ENCODE measurements at regions not wholly inside any gene's neighbourhood (a gene's known extent, or its start where the extent isn't known, plus 50 kb on each side); places are given as distances from the start of the nearest gene placed in this dataset.

- Histone ChIP-seq H4K91ac (ENCODE audit: low read depth, low read length, poor library complexity) (no peak overlapping the region), H3K14ac (ENCODE audit: low read length) (no peak overlapping the region), H2BK5ac (ENCODE audit: low read length) (no peak overlapping the region), H3K4me1 (ENCODE audit: control insufficient read depth in 2 of 2, insufficient read depth in 1 of 2, low read depth in 1 of 2, low read length in 2 of 2) (no peaks in the 10 kb centered on the region), H2BK15ac (ENCODE audit: low read length) (no peak overlapping the region), H3K79me1 (ENCODE audit: low read depth, low read length) (no peaks in the 10 kb centered on the region), H3K27me3 (ENCODE audit: control insufficient read depth in 3 of 3, insufficient read depth in 3 of 3, low read depth in 1 of 3, low read length in 3 of 3) (no peaks in the 10 kb centered on the region), H3K9me3 (replicated peaks in 1 of 2; ENCODE audit: control insufficient read depth in 2 of 2, insufficient read depth in 1 of 2, low read depth in 1 of 2, low read length in 2 of 2) (no peaks in the 10 kb centered on the region), H4K8ac (ENCODE audit: low read depth, low read length) (no peak overlapping the region), H2BK12ac (ENCODE audit: low read length) (no peak overlapping the region), H3K36me3 (replicated peaks in 1 of 2; ENCODE audit: control insufficient read depth in 2 of 2, insufficient read depth in 2 of 2, low read length in 2 of 2) (no peaks in the 10 kb centered on the region), H3K9ac (ENCODE audit: low read depth, low read length, poor library complexity) (no peak overlapping the region), H3K23ac (ENCODE audit: low read depth, low read length, poor library complexity) (no peak overlapping the region), H3K4me2 (ENCODE audit: insufficient read depth, low read length, poor library complexity, severe bottlenecking) (no peak overlapping the region), H2AFZ (ENCODE audit: low read length) (no peak overlapping the region), H2BK120ac (ENCODE audit: low read depth, low read length) (no peak overlapping the region), H3K18ac (ENCODE audit: low read length) (no peak overlapping the region), H3K4me3 (ENCODE audit: low read length in 2 of 2) (no peak overlapping the region), H3K27ac (replicated peaks; ENCODE audit: low read length) (no peak overlapping the region), H2AK5ac (ENCODE audit: low read depth, low read length) (no peak overlapping the region), H3K4ac (ENCODE audit: low read length) (no peak overlapping the region)
- no CpG with 5 or more reads among the region's 3 CpGs for WGBS, 2 donors (ENCODE audit: extremely low coverage in 2 of 2, insufficient read length in 2 of 2, insufficient replicate concordance in 1 of 2)
- no peak for DNase-seq (ENCODE audit: low spot score)
These were observed 556.8 kb downstream of the NSUN3 start for GRCh38 chr3:94619643-94620042.

- Histone ChIP-seq H3K79me1 (ENCODE audit: low read depth, low read length) (no peaks in the 10 kb centered on the region), H2BK15ac (ENCODE audit: low read length) (no peak overlapping the region), H2BK12ac (ENCODE audit: low read length) (no peak overlapping the region), H4K91ac (ENCODE audit: low read depth, low read length, poor library complexity) (no peak overlapping the region), H3K4ac (ENCODE audit: low read length) (no peak overlapping the region), H2AFZ (ENCODE audit: low read length) (no peak overlapping the region), H3K4me2 (ENCODE audit: insufficient read depth, low read length, poor library complexity, severe bottlenecking) (no peak overlapping the region), H3K9ac (ENCODE audit: low read depth, low read length, poor library complexity) (no peak overlapping the region), H2AK5ac (ENCODE audit: low read depth, low read length) (no peak overlapping the region), H2BK5ac (ENCODE audit: low read length) (no peak overlapping the region), H4K8ac (ENCODE audit: low read depth, low read length) (no peak overlapping the region), H3K14ac (ENCODE audit: low read length) (no peak overlapping the region), H3K18ac (ENCODE audit: low read length) (no peak overlapping the region), H3K27ac (replicated peaks; ENCODE audit: low read length) (no peak overlapping the region), H3K27me3 (ENCODE audit: control insufficient read depth in 3 of 3, insufficient read depth in 3 of 3, low read depth in 1 of 3, low read length in 3 of 3) (no peaks in the 10 kb centered on the region), H3K4me3 (ENCODE audit: low read length in 2 of 2) (no peak overlapping the region), H3K9me3 (replicated peaks in 1 of 2; ENCODE audit: control insufficient read depth in 2 of 2, insufficient read depth in 1 of 2, low read depth in 1 of 2, low read length in 2 of 2) (no peaks in the 10 kb centered on the region), H3K23ac (ENCODE audit: low read depth, low read length, poor library complexity) (no peak overlapping the region), H3K4me1 (ENCODE audit: control insufficient read depth in 2 of 2, insufficient read depth in 1 of 2, low read depth in 1 of 2, low read length in 2 of 2) (no peaks in the 10 kb centered on the region), H2BK120ac (ENCODE audit: low read depth, low read length) (no peak overlapping the region), H3K36me3 (replicated peaks in 1 of 2; ENCODE audit: control insufficient read depth in 2 of 2, insufficient read depth in 2 of 2, low read length in 2 of 2) (no peaks in the 10 kb centered on the region)
- WGBS, 2 donors (ENCODE audit: extremely low coverage in 2 of 2, insufficient read length in 2 of 2, insufficient replicate concordance in 1 of 2), result no CpG with 5 or more reads among the region's 1 CpG
- peak; percentile 1 for DNase-seq (ENCODE audit: low spot score)
These were observed 563.7 kb downstream of the NSUN3 start for GRCh38 chr3:94626573-94626972.

- H2AK5ac ChIP-seq (ENCODE audit: low read depth, low read length), result no peak overlapping the region
- H3K79me1 ChIP-seq (ENCODE audit: low read depth, low read length), result no peaks in the 10 kb centered on the region
- no peak overlapping the region for H4K91ac ChIP-seq (ENCODE audit: low read depth, low read length, poor library complexity)
- H3K4me2 ChIP-seq (ENCODE audit: insufficient read depth, low read length, poor library complexity, severe bottlenecking), result no peak overlapping the region
- no peaks in the 10 kb centered on the region for H3K4me1 ChIP-seq (ENCODE audit: control insufficient read depth in 2 of 2, insufficient read depth in 1 of 2, low read depth in 1 of 2, low read length in 2 of 2)
- H3K4me3 ChIP-seq (ENCODE audit: low read length in 2 of 2), result no peak overlapping the region
- WGBS, 2 donors (ENCODE audit: extremely low coverage in 2 of 2, insufficient read length in 2 of 2, insufficient replicate concordance in 1 of 2), result 100% methylated on average over 1 of the region's 1 CpG
- no peak overlapping the region for H2AFZ ChIP-seq (ENCODE audit: low read length)
- H3K4ac ChIP-seq (ENCODE audit: low read length), result no peak overlapping the region
- H2BK5ac ChIP-seq (ENCODE audit: low read length), result no peak overlapping the region
- H3K9ac ChIP-seq (ENCODE audit: low read depth, low read length, poor library complexity), result no peak overlapping the region
- H3K18ac ChIP-seq (ENCODE audit: low read length), result no peak overlapping the region
- no peak overlapping the region for H2BK15ac ChIP-seq (ENCODE audit: low read length)
- no peaks in the 10 kb centered on the region for H3K27me3 ChIP-seq (ENCODE audit: control insufficient read depth in 3 of 3, insufficient read depth in 3 of 3, low read depth in 1 of 3, low read length in 3 of 3)
- no peaks in the 10 kb centered on the region for H3K36me3 ChIP-seq (replicated peaks in 1 of 2; ENCODE audit: control insufficient read depth in 2 of 2, insufficient read depth in 2 of 2, low read length in 2 of 2)
- H4K8ac ChIP-seq (ENCODE audit: low read depth, low read length), result no peak overlapping the region
- no peak overlapping the region for H3K23ac ChIP-seq (ENCODE audit: low read depth, low read length, poor library complexity)
- H3K9me3 ChIP-seq (replicated peaks in 1 of 2; ENCODE audit: control insufficient read depth in 2 of 2, insufficient read depth in 1 of 2, low read depth in 1 of 2, low read length in 2 of 2), result no peaks in the 10 kb centered on the region
- H2BK120ac ChIP-seq (ENCODE audit: low read depth, low read length), result no peak overlapping the region
- no peak for DNase-seq (ENCODE audit: low spot score)
- H3K27ac ChIP-seq (replicated peaks; ENCODE audit: low read length), result no peak overlapping the region
- H3K14ac ChIP-seq (ENCODE audit: low read length), result no peak overlapping the region
- no peak overlapping the region for H2BK12ac ChIP-seq (ENCODE audit: low read length)
These were observed 564.8 kb downstream of the NSUN3 start for GRCh38 chr3:94627689-94628088.

GRCh38 chr3:94643400-94643799, 580.5 kb downstream of the NSUN3 start:
- H3K4me2 ChIP-seq (ENCODE audit: insufficient read depth, low read length, poor library complexity, severe bottlenecking), result no peak overlapping the region
- H3K27me3 ChIP-seq (ENCODE audit: control insufficient read depth in 3 of 3, insufficient read depth in 3 of 3, low read depth in 1 of 3, low read length in 3 of 3), result no peaks in the 10 kb centered on the region
- H2AK5ac ChIP-seq (ENCODE audit: low read depth, low read length), result no peak overlapping the region
- H3K4me3 ChIP-seq (ENCODE audit: low read length in 2 of 2), result no peak overlapping the region
- no peaks in the 10 kb centered on the region for H3K36me3 ChIP-seq (replicated peaks in 1 of 2; ENCODE audit: control insufficient read depth in 2 of 2, insufficient read depth in 2 of 2, low read length in 2 of 2)
- no peak overlapping the region for H2AFZ ChIP-seq (ENCODE audit: low read length)
- no peak overlapping the region for H3K4ac ChIP-seq (ENCODE audit: low read length)
- no peaks in the 10 kb centered on the region for H3K9me3 ChIP-seq (replicated peaks in 1 of 2; ENCODE audit: control insufficient read depth in 2 of 2, insufficient read depth in 1 of 2, low read depth in 1 of 2, low read length in 2 of 2)
- DNase-seq (ENCODE audit: low spot score), result no peak
- H3K18ac ChIP-seq (ENCODE audit: low read length), result peak overlapping the region; percentile 76
- H3K79me1 ChIP-seq (ENCODE audit: low read depth, low read length), result no peaks in the 10 kb centered on the region
- H3K9ac ChIP-seq (ENCODE audit: low read depth, low read length, poor library complexity), result no peak overlapping the region
- no peak overlapping the region for H4K91ac ChIP-seq (ENCODE audit: low read depth, low read length, poor library complexity)
- no peak overlapping the region for H3K14ac ChIP-seq (ENCODE audit: low read length)
- no peaks in the 10 kb centered on the region for H3K4me1 ChIP-seq (ENCODE audit: control insufficient read depth in 2 of 2, insufficient read depth in 1 of 2, low read depth in 1 of 2, low read length in 2 of 2)
- no peak overlapping the region for H2BK5ac ChIP-seq (ENCODE audit: low read length)
- H3K27ac ChIP-seq (replicated peaks; ENCODE audit: low read length), result no peak overlapping the region
- no peak overlapping the region for H2BK12ac ChIP-seq (ENCODE audit: low read length)
- peak overlapping the region; percentile 43 for H4K8ac ChIP-seq (ENCODE audit: low read depth, low read length)
- no peak overlapping the region for H3K23ac ChIP-seq (ENCODE audit: low read depth, low read length, poor library complexity)
- H2BK15ac ChIP-seq (ENCODE audit: low read length), result no peak overlapping the region
- H2BK120ac ChIP-seq (ENCODE audit: low read depth, low read length), result no peak overlapping the region
- no CpG with 5 or more reads among the region's 3 CpGs for WGBS, 2 donors (ENCODE audit: extremely low coverage in 2 of 2, insufficient read length in 2 of 2, insufficient replicate concordance in 1 of 2)

All from neuronal stem cell (in vitro differentiated cells).